RWPE2 (cell line): ENCODE measurements at regions not wholly inside any gene's neighbourhood (a gene's known extent, or its start where the extent isn't known, plus 50 kb on each side); places are given as distances from the start of the nearest gene placed in this dataset.

ENCODE experiments used
- ATAC-seq: fragments of 200-7000 bp; cut with Tn5 transposase; 3 replicates; pipeline ENCODE4 v1.9.1; 2021; ENCODE audit warnings: low read depth
- DNase-seq: peaks from one replicate; pipeline ENCODE4 v3.0.0-alpha.2; 2020; ENCODE audit warnings: low spot score
- H3K27ac ChIP-seq: fragments of 450-650 bp; 2 replicates; pipeline ENCODE4 v1.5.1; 2017; ENCODE audit warnings: mild to moderate bottlenecking; ENCODE audit not compliant: poor library complexity, severe bottlenecking
- H3K27me3 ChIP-seq: fragments of 250-450 bp; sonication (Bioruptor Pico); 2 replicates; pipeline ENCODE4 v1.5.1; 2021; ENCODE audit warnings: mild to moderate bottlenecking, moderate library complexity; ENCODE audit not compliant: insufficient read depth, poor library complexity, severe bottlenecking
- H3K36me3 ChIP-seq: fragments of 250-450 bp; sonication (Bioruptor Pico); 2 replicates; pipeline ENCODE4 v1.5.1; 2020; ENCODE audit warnings: low read depth, mild to moderate bottlenecking, moderate library complexity
- H3K4me1 ChIP-seq: fragments of 250-450 bp; sonication (Bioruptor Pico); 2 replicates; pipeline ENCODE4 v1.5.1; 2021; ENCODE audit warnings: mild to moderate bottlenecking, moderate library complexity; ENCODE audit not compliant: insufficient read depth, poor library complexity, severe bottlenecking
- H3K4me3 ChIP-seq: fragments of 250-450 bp; sonication (Bioruptor Pico); 2 replicates; pipeline ENCODE4 v1.5.1; 2021; ENCODE audit warnings: mild to moderate bottlenecking, moderate library complexity; ENCODE audit not compliant: severe bottlenecking
- H3K9me3 ChIP-seq: fragments of 250-450 bp; sonication (Bioruptor Pico); 2 replicates; pipeline ENCODE4 v1.5.1; 2021; ENCODE audit warnings: mild to moderate bottlenecking, moderate library complexity; ENCODE audit not compliant: severe bottlenecking
- CTCF ChIP-seq: fragments of 450-650 bp; IDR thresholded peaks from one replicate; pipeline ENCODE4 v1.5.1; 2017; ENCODE audit warnings: mild to moderate bottlenecking, moderate library complexity; ENCODE audit not compliant: poor library complexity, severe bottlenecking

GRCh38 chr12:30811966-30812365 lies 57.2 kb upstream of the CAPRIN2 start:
- Histone ChIP-seq H3K36me3 (no peaks in the 10 kb centered on the region), H3K4me3 (no peak overlapping the region), H3K9me3 (no peaks in the 10 kb centered on the region), H3K4me1 (no peaks in the 10 kb centered on the region), H3K27ac (no peak overlapping the region), H3K27me3 (no peaks in the 10 kb centered on the region)
- ATAC-seq (no peak), DNase-seq (no peak)
- TF ChIP-seq CTCF = no peak

DNA sequence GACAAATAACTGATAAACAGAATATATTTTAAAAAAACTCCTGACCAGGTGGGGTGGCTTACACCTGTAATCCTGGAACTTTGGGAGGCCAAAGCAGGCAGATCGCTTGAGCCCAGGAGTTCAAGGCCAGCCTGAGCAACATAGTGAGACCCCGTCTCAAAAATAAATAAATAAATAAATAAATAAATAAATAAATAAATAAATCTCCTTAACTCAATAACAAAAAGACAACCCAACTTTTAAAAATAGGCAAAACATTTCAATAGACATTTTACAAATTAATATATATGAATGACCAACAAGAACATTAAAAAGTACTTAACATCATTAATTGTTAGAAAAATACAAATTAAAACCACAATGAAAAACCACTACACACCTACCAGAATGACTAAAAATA lies 56.2 kb upstream of the CAPRIN2 start:
- Histone ChIP-seq H3K36me3 (no peaks in the 10 kb centered on the region), H3K9me3 (no peaks in the 10 kb centered on the region), H3K4me1 (no peaks in the 10 kb centered on the region), H3K27ac (no peak overlapping the region), H3K4me3 (no peak overlapping the region), H3K27me3 (no peaks in the 10 kb centered on the region)
- TF ChIP-seq CTCF = no peak
- DNase-seq (no peak), ATAC-seq (no peak)

- H3K27me3 ChIP-seq = no peaks in the 10 kb centered on the region
- H3K27ac ChIP-seq = no peak overlapping the region
- no peak for ATAC-seq
- DNase-seq = no peak
- H3K36me3 ChIP-seq = no peaks in the 10 kb centered on the region
- no peaks in the 10 kb centered on the region for H3K9me3 ChIP-seq
- H3K4me1 ChIP-seq = no peaks in the 10 kb centered on the region
- peak; percentile 40 for TF ChIP-seq CTCF
- no peak overlapping the region for H3K4me3 ChIP-seq
These were observed 52.9 kb upstream of the CAPRIN2 start for GRCh38 chr12:30807695-30808034.

- no peaks in the 10 kb centered on the region for H3K27me3 ChIP-seq
- peak; percentile 62 for TF ChIP-seq CTCF
- DNase-seq (no peak), ATAC-seq (peak; percentile 70)
- H3K27ac ChIP-seq = no peak overlapping the region
- no peak overlapping the region for H3K4me3 ChIP-seq
- no peaks in the 10 kb centered on the region for H3K36me3 ChIP-seq
- H3K9me3 ChIP-seq = no peaks in the 10 kb centered on the region
- no peaks in the 10 kb centered on the region for H3K4me1 ChIP-seq
These were observed 52.4 kb upstream of the CAPRIN2 start for GRCh38 chr12:30806989-30807694.

- no peaks in the 10 kb centered on the region for H3K9me3 ChIP-seq
- ATAC-seq = peak; percentile 38; the same call in 1 of the 3 replicates
- DNase-seq = no peak
- H3K27ac ChIP-seq = no peak overlapping the region
- no peak overlapping the region for H3K4me3 ChIP-seq
- H3K27me3 ChIP-seq = no peaks in the 10 kb centered on the region
- no peaks in the 10 kb centered on the region for H3K36me3 ChIP-seq
- H3K4me1 ChIP-seq = no peaks in the 10 kb centered on the region
- no peak for TF ChIP-seq CTCF
These were observed 51.2 kb upstream of the CAPRIN2 start for GRCh38 chr12:30805959-30806358.
